Effector memory CD4-positive, alpha-beta T cell (primary cell): ENCODE measurements at regions not wholly inside any gene's neighbourhood (a gene's known extent, or its start where the extent isn't known, plus 50 kb on each side); places are given as distances from the start of the nearest gene placed in this dataset.

Experiments used
- DNase-seq, 3 donors: peaks; one replicate each; pipeline ENCODE4 v3.0.0-alpha.2; 2020
- H3K27ac ChIP-seq: 2 replicates; pipeline ENCODE4 v1.7.0; 2013; ENCODE audit warnings: mild to moderate bottlenecking, low read length, moderate library complexity; ENCODE audit not compliant: insufficient read depth, poor library complexity, severe bottlenecking
- H3K27me3 ChIP-seq: replicated peaks from 2 replicates; pipeline ENCODE4 v1.7.0; 2013; ENCODE audit warnings: mild to moderate bottlenecking, low read length; ENCODE audit not compliant: insufficient read depth, control insufficient read depth, poor library complexity, severe bottlenecking
- H3K36me3 ChIP-seq: 2 replicates; pipeline ENCODE4 v1.7.0; 2013; ENCODE audit warnings: mild to moderate bottlenecking, low read length, moderate library complexity; ENCODE audit not compliant: control insufficient read depth, insufficient read depth
- H3K4me1 ChIP-seq: 2 replicates; pipeline ENCODE4 v1.7.0; 2013; ENCODE audit warnings: low read length, mild to moderate bottlenecking; ENCODE audit not compliant: control insufficient read depth, insufficient read depth, poor library complexity, severe bottlenecking
- H3K4me3 ChIP-seq: 2 replicates; pipeline ENCODE4 v1.7.0; 2013; ENCODE audit warnings: low read length, low read depth, mild to moderate bottlenecking; ENCODE audit not compliant: insufficient read depth, poor library complexity, severe bottlenecking
- H3K9me3 ChIP-seq: 2 replicates; pipeline ENCODE4 v1.7.0; 2013; ENCODE audit warnings: mild to moderate bottlenecking, low read length, moderate library complexity; ENCODE audit not compliant: control insufficient read depth

DNA sequence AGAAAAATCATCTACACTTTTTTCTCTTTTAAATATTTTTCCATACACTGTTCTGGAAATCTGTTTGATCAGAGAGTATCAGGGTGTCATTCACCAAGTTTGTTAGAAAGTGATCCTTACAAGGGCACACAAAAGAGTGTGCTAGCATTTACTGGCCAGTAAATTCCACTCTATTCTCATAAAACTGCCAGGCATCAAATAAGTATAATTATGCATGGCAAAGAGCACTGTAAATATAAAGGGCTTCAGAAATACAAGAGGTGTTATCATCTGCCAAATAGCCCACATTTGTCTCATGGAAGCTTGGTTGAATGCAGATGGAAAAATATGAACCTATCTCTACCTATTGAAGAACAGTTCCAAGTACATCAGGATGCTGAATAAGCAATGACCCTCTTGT, 847.3 kb upstream of the ACVR2A start:
- Histone ChIP-seq H3K9me3 (no peaks in the 10 kb centered on the region), H3K4me3 (no peak overlapping the region), H3K27ac (no peak overlapping the region), H3K27me3 (no peaks in the 10 kb centered on the region), H3K36me3 (no peaks in the 10 kb centered on the region), H3K4me1 (no peaks in the 10 kb centered on the region)
- no peak for DNase-seq

DNA sequence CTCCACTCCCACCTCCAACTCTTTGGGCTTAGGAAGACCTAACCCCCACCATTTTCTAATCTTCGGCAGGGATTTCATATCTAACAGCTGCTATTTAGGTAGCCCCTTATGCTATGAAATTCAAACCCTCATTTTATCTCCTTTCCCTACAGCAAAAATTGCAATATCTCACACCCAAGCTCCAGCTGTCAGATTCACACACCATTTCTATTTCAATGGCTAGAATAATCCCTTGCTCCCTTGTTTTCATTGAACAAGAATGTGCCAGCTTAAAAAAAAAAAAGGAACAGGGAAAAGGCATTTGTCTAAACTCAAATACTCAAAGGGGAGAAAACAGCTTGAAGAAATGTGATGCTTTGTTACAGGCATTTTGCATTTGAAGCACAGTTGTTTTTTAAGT, 850.6 kb upstream of the ACVR2A start:
- DNase-seq: no peak
- Histone ChIP-seq H3K27ac (no peak overlapping the region), H3K4me3 (no peak overlapping the region), H3K36me3 (no peaks in the 10 kb centered on the region), H3K27me3 (peaks cover 2% of the 10 kb centered on the region), H3K4me1 (no peaks in the 10 kb centered on the region), H3K9me3 (no peaks in the 10 kb centered on the region)

DNA sequence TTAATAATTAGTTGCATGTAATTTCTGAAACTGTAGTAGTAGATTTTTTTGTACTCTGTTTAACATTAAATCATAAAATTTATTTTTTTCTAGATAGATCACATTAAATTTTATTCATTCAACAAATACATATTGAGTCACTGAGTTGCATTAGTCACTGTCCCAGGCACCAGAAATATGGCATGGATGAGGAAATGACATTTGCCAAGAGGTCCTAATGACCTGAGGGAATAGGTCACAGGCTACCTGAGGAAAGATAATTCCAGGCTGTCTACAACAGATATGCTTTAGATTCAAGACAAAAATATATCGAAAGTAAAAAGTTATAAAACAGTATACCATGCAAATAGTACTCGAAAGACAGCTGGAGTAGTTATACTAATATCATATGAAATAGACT, 852.4 kb upstream of the ACVR2A start:
- Histone ChIP-seq H3K4me3 (no peak overlapping the region), H3K36me3 (no peaks in the 10 kb centered on the region), H3K9me3 (no peaks in the 10 kb centered on the region), H3K4me1 (peaks cover 2% of the 10 kb centered on the region), H3K27ac (no peak overlapping the region), H3K27me3 (peaks cover 2% of the 10 kb centered on the region)
- no peak for DNase-seq

DNA sequence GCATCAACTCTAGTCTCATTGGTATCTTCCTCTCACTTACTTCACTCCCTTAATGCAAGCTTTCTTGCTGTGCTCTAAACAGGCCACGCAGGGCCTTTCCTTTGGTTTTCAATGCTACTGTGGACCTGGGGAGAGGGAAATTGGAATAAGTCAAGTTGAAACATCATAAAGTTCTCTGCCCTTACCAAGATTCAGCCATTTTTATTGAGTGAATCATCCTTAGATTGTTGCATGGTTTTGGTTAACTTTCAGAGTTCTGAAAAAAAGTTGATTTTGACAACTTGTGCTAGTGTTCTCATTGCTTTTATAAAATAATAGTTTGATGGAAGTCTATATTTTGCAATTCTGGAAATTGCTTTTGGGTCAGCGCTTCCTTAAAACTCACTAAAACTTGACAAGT, 852.8 kb upstream of the ACVR2A start:
- no peak overlapping the region for H3K27ac ChIP-seq
- H3K4me1 ChIP-seq: peaks cover 2% of the 10 kb centered on the region
- no peak for DNase-seq
- peaks cover 2% of the 10 kb centered on the region for H3K27me3 ChIP-seq
- no peaks in the 10 kb centered on the region for H3K36me3 ChIP-seq
- H3K9me3 ChIP-seq: no peaks in the 10 kb centered on the region
- no peak overlapping the region for H3K4me3 ChIP-seq

DNA sequence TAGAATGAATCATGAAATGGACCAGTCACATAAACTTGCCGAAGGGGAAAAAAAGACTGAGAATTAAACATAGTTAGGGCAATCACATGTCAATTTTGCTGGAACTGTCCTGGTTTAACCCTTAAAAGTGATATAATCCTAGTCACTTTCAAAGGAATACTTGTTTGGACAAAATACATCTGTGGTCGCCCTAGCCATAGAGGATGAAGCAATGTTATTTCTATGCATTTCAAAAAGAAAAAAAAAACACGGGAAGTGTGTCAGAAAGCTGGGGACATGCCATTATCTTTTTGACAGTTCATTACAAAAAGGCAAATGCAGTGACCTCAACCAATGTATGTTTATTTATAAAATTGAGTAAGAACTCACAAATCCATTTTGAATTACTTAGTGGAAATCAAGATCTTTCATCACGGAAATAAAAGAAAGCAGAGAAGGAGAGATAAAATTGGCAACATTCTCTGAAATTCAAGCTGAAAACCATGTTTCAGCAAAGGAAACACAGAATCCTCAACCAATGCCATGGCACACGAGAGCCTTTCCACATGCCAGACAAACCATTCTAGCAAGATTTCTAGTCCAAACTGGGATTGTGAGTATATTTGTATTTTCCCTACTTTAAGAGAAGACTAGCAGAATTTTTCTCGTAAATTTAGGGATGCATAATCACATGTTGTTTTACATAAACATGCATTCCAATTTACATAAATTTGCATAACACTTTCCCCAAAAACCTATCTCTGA, 854.3 kb upstream of the ACVR2A start:
- H3K27ac ChIP-seq: no peak overlapping the region
- DNase-seq: no peak
- H3K36me3 ChIP-seq: no peaks in the 10 kb centered on the region
- H3K4me3 ChIP-seq: no peak overlapping the region
- H3K4me1 ChIP-seq: peaks cover 2% of the 10 kb centered on the region
- H3K9me3 ChIP-seq: no peaks in the 10 kb centered on the region
- peaks cover 2% of the 10 kb centered on the region for H3K27me3 ChIP-seq

DNA sequence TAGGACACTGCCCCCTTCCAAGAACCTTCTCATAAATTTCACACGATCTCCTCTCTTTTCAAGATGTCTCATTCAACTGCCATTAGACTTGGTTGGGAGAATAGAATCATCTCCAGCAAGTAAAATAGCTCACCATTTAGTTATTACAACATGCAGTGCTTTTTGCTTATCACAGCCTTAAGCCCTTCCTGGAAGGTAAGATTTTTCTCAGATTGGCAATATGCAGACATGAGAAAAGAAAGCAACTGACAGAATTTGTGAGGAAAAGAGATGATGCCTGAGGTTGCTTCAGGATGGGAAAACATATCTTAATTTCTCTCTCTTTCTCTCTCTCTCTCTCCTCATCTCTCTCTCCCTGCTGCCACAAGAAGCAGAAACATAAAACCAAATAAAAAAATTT, 855.1 kb upstream of the ACVR2A start:
- Histone ChIP-seq H3K27ac (no peak overlapping the region), H3K36me3 (no peaks in the 10 kb centered on the region), H3K4me3 (no peak overlapping the region), H3K27me3 (peaks cover 2% of the 10 kb centered on the region), H3K9me3 (no peaks in the 10 kb centered on the region), H3K4me1 (peaks cover 2% of the 10 kb centered on the region)
- no peak for DNase-seq

DNA sequence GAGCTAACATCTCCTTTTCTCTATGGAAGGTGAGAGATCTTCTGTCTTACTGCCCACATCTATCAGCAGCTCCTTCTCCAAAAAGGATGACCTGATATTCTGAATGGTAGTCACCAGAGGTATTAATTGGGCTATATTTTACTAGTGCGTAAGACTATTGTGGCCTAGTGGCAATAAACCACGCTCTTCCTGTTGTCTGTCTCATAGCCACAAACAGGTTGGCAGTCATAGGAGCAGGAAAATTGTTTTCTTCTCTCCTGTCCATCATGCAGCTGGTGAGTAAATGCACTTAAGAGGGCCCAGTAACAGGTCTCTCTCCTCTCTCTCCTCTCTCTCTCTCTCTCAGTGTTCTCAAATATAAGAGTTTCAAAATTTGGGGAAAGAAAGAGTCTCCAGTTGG, 856.8 kb upstream of the ACVR2A start:
- H3K4me1 ChIP-seq: peaks cover 2% of the 10 kb centered on the region
- H3K27me3 ChIP-seq: peaks cover 2% of the 10 kb centered on the region
- H3K27ac ChIP-seq: no peak overlapping the region
- no peaks in the 10 kb centered on the region for H3K9me3 ChIP-seq
- DNase-seq: no peak
- H3K36me3 ChIP-seq: no peaks in the 10 kb centered on the region
- H3K4me3 ChIP-seq: no peak overlapping the region

DNA sequence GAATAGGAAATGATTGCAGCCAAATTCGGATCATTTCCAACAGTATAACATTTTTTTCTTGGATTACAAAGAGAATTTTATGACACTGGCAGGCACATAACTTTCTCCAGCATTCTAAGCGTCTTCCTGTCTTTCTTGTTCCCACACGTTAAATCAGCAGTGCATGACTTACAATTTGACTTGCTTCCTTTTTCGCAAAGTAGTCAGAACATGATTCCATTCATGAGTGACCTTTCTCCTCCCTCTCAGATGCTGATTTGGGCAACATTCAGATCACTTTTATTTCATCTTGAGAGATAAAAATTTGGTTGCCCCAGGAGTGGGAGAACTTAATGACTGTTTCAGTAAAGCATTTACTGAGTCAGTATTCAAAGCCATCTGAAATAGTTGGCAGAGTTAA, 858.7 kb upstream of the ACVR2A start:
- Histone ChIP-seq H3K4me1 (peaks cover 2% of the 10 kb centered on the region), H3K27ac (no peak overlapping the region), H3K4me3 (no peak overlapping the region), H3K9me3 (no peaks in the 10 kb centered on the region), H3K36me3 (no peaks in the 10 kb centered on the region), H3K27me3 (peaks cover 2% of the 10 kb centered on the region)
- no peak for DNase-seq

DNA sequence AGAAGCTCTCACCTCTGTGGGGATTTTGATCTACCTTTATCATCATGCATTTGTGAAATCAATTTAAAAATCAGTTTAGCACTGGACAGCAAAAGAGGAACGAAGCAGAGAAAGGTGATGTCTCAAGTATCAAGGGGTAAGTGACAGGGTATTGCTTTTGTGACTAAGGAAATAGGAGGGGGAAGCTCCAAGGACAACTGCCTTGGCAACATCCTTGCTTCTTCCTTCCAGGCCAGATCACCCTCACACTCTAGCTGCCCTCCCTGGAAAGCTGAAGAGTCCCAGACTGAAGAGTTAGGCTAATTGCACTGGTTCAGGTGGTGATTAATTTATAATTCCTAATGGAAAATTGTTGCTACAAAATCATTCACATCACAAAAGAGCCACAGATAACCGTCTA, 859.1 kb upstream of the ACVR2A start:
- Histone ChIP-seq H3K27me3 (peaks cover 2% of the 10 kb centered on the region), H3K36me3 (no peaks in the 10 kb centered on the region), H3K27ac (no peak overlapping the region), H3K9me3 (no peaks in the 10 kb centered on the region), H3K4me3 (no peak overlapping the region), H3K4me1 (peaks cover 2% of the 10 kb centered on the region)
- no peak for DNase-seq

DNA sequence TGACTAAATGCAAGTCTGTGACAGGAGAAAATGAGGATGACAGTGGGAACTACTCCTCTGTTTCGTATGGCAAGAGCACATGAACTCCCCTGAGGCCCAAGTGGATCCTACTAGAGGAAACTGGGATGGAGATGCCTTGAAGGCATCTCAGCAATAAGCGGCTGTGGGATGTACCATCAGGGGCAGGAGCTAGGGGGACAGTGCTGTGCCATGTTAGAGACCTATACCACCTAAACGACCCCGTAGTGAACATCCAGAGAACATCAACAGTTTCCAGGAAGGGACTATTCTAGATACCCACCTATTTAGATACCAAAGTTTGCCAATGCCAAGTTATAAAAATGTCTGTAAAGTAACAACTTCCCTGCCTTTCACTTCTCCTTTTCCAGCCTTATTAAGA, 860.8 kb upstream of the ACVR2A start:
- Histone ChIP-seq H3K4me3 (no peak overlapping the region), H3K9me3 (no peaks in the 10 kb centered on the region), H3K27me3 (no peaks in the 10 kb centered on the region), H3K36me3 (no peaks in the 10 kb centered on the region), H3K27ac (no peak overlapping the region), H3K4me1 (peaks cover 2% of the 10 kb centered on the region)
- DNase-seq: no peak
